HUES6 (cell line): ENCODE measurements at regions not wholly inside any gene's neighbourhood (a gene's known extent, or its start where the extent isn't known, plus 50 kb on each side); places are given as distances from the start of the nearest gene placed in this dataset.

Experiments used
- H3K27ac ChIP-seq: 2 replicates; pipeline ENCODE4 v1.7.0; 2013; ENCODE audit warnings: low read depth, mild to moderate bottlenecking, low read length, inconsistent platforms
- H3K27me3 ChIP-seq: 2 replicates; pipeline ENCODE4 v1.6.1; 2013; ENCODE audit warnings: low read length; ENCODE audit not compliant: control insufficient read depth, insufficient read depth
- H3K36me3 ChIP-seq: 2 replicates; pipeline ENCODE4 v1.6.1; 2013; ENCODE audit warnings: low read length; ENCODE audit not compliant: control insufficient read depth, insufficient read depth
- H3K4me1 ChIP-seq: 2 replicates; pipeline ENCODE4 v1.6.1; 2013; ENCODE audit warnings: low read length; ENCODE audit not compliant: control insufficient read depth, insufficient read depth
- H3K4me3 ChIP-seq: 2 replicates; pipeline ENCODE4 v1.5.1; 2013; ENCODE audit warnings: low read depth, low read length
- H3K9ac ChIP-seq: one replicate; pipeline ENCODE4 v1.6.1; 2013; ENCODE audit warnings: mild to moderate bottlenecking, low read length
- H3K9me3 ChIP-seq: 2 replicates; pipeline ENCODE4 v1.6.1; 2013; ENCODE audit warnings: low read depth, low read length; ENCODE audit not compliant: control insufficient read depth, insufficient read depth

DNA sequence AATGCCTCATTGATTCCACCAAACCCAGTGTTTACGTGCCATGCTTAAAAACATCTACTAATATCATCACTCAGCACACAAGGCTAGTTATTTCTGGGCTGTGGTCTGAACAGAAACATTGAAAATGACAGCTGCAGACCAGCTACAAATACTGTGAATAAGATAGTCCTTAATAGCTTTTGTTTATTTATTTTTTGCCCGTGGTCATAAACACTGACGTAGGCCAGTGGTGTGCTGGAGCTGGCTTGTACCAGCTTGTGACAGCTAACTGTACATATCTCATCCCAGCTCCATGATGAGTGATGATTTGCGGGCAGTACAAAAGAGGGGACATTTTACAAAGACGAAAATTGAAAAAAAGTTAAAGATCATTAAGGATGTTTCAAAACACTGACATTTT lies 1057.0 kb downstream of the EPHA7 start:
- Histone ChIP-seq H3K9ac (no peak overlapping the region), H3K9me3 (no peaks in the 10 kb centered on the region), H3K27ac (no peak overlapping the region), H3K4me1 (no peaks in the 10 kb centered on the region; the same call in 1 of the 2 replicates), H3K27me3 (no peaks in the 10 kb centered on the region), H3K4me3 (no peak overlapping the region), H3K36me3 (no peaks in the 10 kb centered on the region)

- Histone ChIP-seq H3K27ac (no peak overlapping the region), H3K4me1 (no peaks in the 10 kb centered on the region; the same call in 1 of the 2 replicates), H3K4me3 (no peak overlapping the region), H3K9me3 (no peaks in the 10 kb centered on the region), H3K9ac (no peak overlapping the region), H3K27me3 (no peaks in the 10 kb centered on the region), H3K36me3 (no peaks in the 10 kb centered on the region)
These were observed 1057.4 kb downstream of the EPHA7 start for GRCh38 chr6:92361990-92362389.

DNA sequence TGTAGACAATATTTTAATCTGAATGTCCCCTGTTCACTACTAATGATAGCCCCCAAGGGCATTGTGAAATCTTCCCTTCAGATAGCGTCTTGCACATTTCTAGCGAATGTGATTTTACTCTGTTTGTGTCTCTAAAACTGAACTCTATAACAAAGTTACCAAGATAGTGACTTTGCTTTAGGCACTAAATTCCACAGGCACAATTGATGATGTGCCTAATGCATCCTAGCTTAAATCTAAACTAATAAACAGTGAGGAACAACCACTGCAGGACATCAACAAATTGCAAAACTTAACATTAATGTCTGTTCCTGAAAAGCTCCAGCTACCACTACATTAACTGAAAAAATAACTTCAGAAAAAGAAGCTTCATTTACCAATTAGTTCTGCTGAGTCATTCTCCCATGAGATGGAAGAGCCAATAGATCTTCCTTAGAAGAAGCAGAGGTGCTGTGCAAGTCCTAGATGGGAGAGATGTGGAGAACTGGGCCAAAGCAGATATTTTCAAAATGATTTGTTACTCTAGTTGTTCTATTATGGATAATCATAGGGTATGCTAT lies 1065.0 kb downstream of the EPHA7 start:
- no peak overlapping the region for H3K27ac ChIP-seq
- no peak overlapping the region for H3K9ac ChIP-seq
- no peaks in the 10 kb centered on the region for H3K36me3 ChIP-seq
- H3K4me3 ChIP-seq = no peak overlapping the region
- H3K9me3 ChIP-seq = no peaks in the 10 kb centered on the region
- peaks cover 3% of the 10 kb centered on the region; the same call in 1 of the 2 replicates for H3K4me1 ChIP-seq
- no peaks in the 10 kb centered on the region for H3K27me3 ChIP-seq

DNA sequence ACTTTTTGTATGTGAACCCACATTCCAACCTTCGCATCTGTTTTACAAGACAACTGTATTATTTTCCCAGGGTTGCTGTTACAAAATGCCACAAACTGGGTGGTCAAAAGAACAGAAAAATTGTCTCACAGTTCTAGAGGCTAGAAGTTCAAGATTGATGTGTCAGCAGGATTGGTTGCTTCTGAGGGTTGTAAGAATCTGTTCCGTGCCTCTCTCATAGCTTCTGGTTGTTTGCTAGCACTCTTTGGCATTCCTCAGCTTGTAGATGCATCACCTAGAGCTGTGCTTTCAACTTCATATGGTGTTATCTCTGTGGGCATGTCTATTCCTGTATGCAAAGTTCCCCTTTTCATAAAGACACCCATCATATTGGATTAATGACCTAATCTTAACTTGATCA lies 1067.2 kb downstream of the EPHA7 start:
- no peak overlapping the region for H3K4me3 ChIP-seq
- no peaks in the 10 kb centered on the region for H3K36me3 ChIP-seq
- no peak overlapping the region for H3K9ac ChIP-seq
- no peaks in the 10 kb centered on the region for H3K27me3 ChIP-seq
- H3K9me3 ChIP-seq = no peaks in the 10 kb centered on the region
- peaks cover 3% of the 10 kb centered on the region; the same call in 1 of the 2 replicates for H3K4me1 ChIP-seq
- no peak overlapping the region for H3K27ac ChIP-seq

GRCh38 chr6:92341201-92341600 lies 1078.2 kb downstream of the EPHA7 start:
- no peaks in the 10 kb centered on the region for H3K27me3 ChIP-seq
- no peaks in the 10 kb centered on the region for H3K9me3 ChIP-seq
- H3K4me1 ChIP-seq = no peaks in the 10 kb centered on the region
- H3K36me3 ChIP-seq = no peaks in the 10 kb centered on the region
- H3K27ac ChIP-seq = no peak overlapping the region
- no peak overlapping the region for H3K9ac ChIP-seq
- H3K4me3 ChIP-seq = no peak overlapping the region

DNA sequence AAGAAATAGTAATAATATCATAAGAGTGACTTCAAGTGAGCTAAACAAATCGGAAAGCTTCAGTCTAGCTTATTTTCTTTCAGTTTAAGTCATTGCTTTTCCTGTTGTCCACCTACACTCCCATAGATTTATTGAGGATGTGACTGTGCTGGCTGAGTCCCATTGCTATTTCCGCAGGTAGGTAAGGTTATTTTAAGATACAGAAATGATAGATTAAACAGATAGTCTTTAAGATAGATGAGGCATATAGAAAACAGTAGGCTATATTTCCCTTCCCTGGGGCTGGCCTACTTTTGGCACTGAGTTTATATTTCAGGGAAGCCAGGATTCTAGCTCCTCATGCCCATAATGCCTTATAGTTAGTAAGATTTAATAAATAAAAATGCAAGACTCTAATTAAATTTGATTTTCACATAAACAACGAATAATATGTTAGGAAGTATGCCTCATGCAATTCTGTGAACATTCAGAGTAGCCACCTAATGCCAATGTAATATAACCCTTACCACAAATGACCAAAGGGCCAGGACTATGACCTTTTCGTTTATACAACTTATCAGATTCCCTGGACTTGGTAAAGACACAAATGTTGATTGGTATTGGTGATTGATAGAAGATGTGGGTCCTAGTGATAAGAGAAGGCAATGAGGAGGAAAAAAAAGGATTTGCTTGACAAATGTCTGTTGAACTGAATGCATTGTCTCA lies 1079.3 kb downstream of the EPHA7 start:
- no peaks in the 10 kb centered on the region for H3K36me3 ChIP-seq
- H3K27me3 ChIP-seq = no peaks in the 10 kb centered on the region
- no peak overlapping the region for H3K27ac ChIP-seq
- H3K4me3 ChIP-seq = no peak overlapping the region
- H3K4me1 ChIP-seq = no peaks in the 10 kb centered on the region
- no peaks in the 10 kb centered on the region for H3K9me3 ChIP-seq
- H3K9ac ChIP-seq = no peak overlapping the region

GRCh38 chr6:92337571-92337970 lies 1081.8 kb downstream of the EPHA7 start:
- H3K4me1 ChIP-seq = no peaks in the 10 kb centered on the region
- H3K36me3 ChIP-seq = no peaks in the 10 kb centered on the region
- no peak overlapping the region for H3K9ac ChIP-seq
- no peaks in the 10 kb centered on the region for H3K27me3 ChIP-seq
- H3K4me3 ChIP-seq = no peak overlapping the region
- H3K9me3 ChIP-seq = no peaks in the 10 kb centered on the region
- H3K27ac ChIP-seq = no peak overlapping the region

DNA sequence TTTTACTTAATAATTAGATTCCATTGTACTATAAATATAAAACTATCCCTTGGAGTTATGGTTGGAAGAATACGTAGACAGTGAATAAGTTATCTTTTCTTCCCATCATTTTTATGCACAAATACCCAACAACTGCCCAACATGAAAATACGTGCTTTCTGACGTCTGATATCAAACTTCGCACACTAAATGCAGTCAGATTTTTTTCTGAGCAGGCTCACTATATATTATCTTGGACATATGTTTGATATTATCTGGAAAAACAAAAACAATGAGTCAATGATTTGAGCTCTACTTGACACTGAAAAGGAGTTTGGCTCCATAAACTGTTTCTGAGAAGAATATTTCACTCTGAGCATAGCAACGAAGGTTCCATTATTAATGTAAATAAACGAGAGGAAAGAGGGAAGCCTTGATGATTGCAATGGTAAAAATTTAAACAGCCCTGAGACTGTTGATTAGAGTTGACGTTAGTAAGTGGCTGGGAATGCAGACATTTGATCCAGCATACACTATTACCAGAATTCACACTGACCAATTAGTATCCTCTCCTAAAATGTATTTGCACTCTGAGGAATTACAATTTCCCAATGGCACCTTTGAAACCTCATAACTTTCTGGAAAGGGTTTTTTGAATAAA lies 1090.0 kb downstream of the EPHA7 start:
- H3K4me1 ChIP-seq = no peaks in the 10 kb centered on the region
- H3K9ac ChIP-seq = no peak overlapping the region
- no peaks in the 10 kb centered on the region for H3K27me3 ChIP-seq
- H3K27ac ChIP-seq = no peak overlapping the region
- no peaks in the 10 kb centered on the region for H3K9me3 ChIP-seq
- no peak overlapping the region for H3K4me3 ChIP-seq
- no peaks in the 10 kb centered on the region for H3K36me3 ChIP-seq

DNA sequence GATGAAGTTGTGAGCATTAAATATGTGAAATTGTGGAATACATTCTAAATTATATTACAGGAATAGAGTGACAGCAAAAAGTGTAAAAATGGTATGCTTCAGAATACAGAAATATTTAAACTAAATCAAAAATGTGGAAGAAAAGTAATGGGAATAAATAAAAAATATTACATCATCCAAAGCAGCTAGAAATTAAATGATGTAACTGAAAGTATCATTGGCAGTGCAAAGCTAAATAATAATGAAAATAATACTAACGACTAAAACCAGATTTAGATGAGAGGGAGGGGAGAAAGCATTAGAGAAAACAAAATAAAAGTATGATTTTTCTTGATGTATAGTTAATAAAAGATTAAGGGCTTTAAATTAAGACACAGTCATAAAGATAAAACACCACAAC lies 1104.0 kb downstream of the EPHA7 start:
- no peak overlapping the region for H3K4me3 ChIP-seq
- H3K27me3 ChIP-seq = no peaks in the 10 kb centered on the region
- no peaks in the 10 kb centered on the region for H3K36me3 ChIP-seq
- H3K27ac ChIP-seq = no peak overlapping the region
- H3K9me3 ChIP-seq = no peaks in the 10 kb centered on the region
- no peak overlapping the region for H3K9ac ChIP-seq
- H3K4me1 ChIP-seq = no peaks in the 10 kb centered on the region

- Histone ChIP-seq H3K9me3 (no peaks in the 10 kb centered on the region), H3K27me3 (no peaks in the 10 kb centered on the region), H3K4me1 (no peaks in the 10 kb centered on the region)
These were observed 1122.3 kb downstream of the EPHA7 start for GRCh38 chr6:92297101-92297500.

GRCh38 chr6:92292067-92292466 lies 1127.3 kb downstream of the EPHA7 start:
- no peaks in the 10 kb centered on the region for H3K36me3 ChIP-seq
- H3K27ac ChIP-seq = no peak overlapping the region
- H3K4me1 ChIP-seq = no peaks in the 10 kb centered on the region
- no peak overlapping the region for H3K9ac ChIP-seq
- H3K27me3 ChIP-seq = no peaks in the 10 kb centered on the region
- no peaks in the 10 kb centered on the region for H3K9me3 ChIP-seq
- H3K4me3 ChIP-seq = no peak overlapping the region

More at GRCh38 chr6:92297101-92297500, 1122.3 kb downstream of the EPHA7 start:
- H3K27ac ChIP-seq = no peak overlapping the region
- H3K4me3 ChIP-seq = no peak overlapping the region
- no peak overlapping the region for H3K9ac ChIP-seq
- H3K36me3 ChIP-seq = no peaks in the 10 kb centered on the region
